Activated T-cell treated with anti-CD3 and anti-CD28 coated beads for 1 hour (primary cell): ENCODE measurements at regions not wholly inside any gene's neighbourhood (a gene's known extent, or its start where the extent isn't known, plus 50 kb on each side); places are given as distances from the start of the nearest gene placed in this dataset.

Source experiments
- DNase-seq: peaks from one replicate; pipeline ENCODE4 v3.0.0-alpha.2; 2020; ENCODE audit warnings: low read depth

DNA sequence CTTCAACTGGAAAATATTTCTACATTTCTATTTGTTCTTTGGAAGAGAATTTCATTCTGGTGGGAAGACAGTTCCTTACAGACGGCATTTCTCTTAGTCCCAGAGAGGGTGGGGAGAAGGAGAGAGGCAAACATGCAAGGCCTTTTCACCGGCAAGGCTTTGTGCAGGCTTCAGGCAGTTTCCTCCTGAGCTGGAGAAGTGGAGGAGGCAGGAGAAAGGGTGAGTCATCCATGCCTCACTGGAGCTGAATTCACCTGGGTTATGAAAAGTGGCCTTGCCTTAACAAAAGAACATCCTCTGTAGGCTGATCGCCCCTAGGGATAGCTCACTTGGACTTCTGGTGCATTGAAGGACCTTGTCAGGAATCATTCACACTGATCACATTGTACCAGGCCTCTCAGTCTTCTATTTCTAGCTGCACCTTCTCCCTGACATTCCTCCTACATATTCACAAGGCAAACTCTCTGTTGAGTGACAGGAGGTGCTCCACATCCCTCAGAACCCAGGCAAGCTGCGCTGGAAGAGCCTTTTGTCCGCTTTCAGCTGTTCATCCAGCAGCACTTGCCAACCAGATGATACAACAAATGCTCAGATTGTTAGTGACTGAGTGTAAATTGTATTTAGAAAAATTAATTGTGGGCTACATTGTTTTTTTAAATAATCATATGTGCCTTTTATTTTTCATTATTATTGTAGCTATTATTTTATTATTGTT lies 796.1 kb downstream of the DCDC2C start:
- no peak for DNase-seq

GRCh38 chr2:4501525-4501924 lies 798.1 kb downstream of the DCDC2C start:
- no peak for DNase-seq

GRCh38 chr2:4502230-4502843 lies 799.0 kb downstream of the DCDC2C start:
- DNase-seq, result no peak

GRCh38 chr2:4507661-4508060 lies 804.3 kb downstream of the DCDC2C start:
- DNase-seq, result no peak

GRCh38 chr2:4515871-4516761 lies 812.7 kb downstream of the DCDC2C start:
- DNase-seq, result no peak

DNA sequence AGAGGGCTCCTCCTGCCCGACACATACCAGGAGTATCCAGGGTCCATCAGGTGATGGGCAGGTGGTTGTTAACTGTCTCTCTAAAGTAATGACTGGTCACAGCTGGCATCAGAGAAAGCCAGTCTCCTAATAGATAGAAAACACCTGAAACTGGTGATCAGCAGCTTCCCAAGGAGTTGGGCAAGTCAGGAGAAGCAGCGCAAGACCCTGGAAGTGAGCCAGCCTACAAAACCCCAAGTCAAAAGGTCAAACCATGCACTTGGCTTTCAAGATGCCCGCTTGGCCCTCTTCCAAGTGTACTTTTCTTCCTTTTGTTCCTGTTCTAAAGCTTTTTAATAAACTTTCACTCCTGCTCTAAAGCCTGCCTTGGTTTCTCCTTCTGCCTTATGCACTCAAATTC lies 815.2 kb downstream of the DCDC2C start:
- no peak for DNase-seq

DNA sequence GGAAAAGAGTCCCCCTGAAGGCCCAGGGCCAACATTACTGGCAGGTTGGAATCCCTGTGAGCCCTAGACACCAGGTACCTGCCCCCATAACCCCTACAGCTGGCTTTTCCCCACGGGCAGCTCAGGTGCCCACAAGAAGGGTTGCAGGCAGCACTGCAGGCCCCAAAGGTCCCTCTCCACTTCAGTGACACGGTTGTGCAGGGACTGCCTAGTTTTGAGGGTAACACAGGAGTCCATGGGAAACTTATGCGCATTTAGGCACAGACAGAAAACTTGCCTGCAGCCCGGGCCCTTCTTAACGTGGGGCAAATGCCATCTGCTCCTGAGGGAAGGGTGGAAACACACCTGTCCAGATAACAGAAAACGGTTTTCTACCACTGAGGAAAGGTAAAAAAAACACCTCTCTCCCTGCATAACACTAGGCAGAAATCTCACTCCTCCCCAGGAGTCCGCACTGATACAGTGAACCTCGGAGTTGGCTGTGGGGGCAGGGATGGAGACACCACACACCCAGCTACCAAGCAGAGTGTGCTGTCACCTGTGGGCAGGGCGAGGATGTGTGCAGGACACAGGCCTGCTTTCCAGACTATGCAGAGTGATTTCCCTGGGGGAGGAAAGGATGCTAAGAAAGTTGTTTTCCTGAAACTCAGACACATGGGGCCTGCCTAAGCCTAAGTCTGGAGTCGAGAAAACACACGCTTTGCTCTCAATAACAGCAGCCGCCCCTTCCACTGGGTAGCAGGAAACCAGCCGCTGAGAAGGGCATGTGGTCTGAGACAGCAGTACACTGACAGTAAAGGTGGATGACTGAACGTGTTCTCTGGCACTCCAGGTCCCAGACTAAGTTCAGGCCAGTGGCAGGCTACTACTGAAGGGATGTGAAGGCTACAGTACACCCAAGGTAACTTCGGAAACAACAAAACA lies 819.4 kb downstream of the DCDC2C start:
- DNase-seq, result no peak

DNA sequence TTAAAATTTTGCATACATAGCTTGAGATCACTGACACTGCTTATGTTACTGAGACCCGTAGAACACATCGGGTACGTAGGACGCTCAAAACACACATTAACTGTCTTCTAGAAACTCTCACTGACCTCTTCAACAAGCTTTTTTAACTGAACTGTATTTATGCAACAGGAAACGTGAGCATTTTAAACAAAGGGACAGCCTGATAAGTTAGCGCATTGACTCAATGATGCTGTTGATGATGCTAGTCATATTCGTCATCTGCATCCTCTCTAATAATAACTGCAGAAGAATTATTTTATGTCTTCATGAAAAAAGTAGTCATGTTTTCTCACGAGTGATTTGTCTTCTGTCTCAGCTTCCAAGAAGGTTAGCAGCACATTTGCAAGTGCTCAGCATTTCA lies 824.0 kb downstream of the DCDC2C start:
- no peak for DNase-seq

DNA sequence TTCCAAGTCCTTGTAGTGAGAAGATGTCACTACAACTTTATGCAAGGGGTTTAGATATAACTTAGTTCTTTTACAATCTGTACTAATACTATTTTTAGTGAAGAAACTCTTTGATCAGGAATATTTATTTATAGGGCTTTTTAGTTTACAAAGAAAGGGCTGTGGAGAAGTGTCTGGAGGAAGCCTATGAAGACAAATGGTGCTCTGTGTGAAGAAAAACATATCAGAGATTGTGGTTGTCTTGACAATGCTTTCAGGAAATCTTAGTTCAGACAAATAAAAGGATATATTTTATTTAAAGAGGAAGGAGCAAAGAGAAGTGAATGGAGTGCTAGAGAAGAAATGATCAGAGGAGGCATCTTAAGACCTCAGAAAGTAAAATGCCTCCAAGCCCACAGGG lies 824.9 kb downstream of the DCDC2C start:
- no peak for DNase-seq

- no peak for DNase-seq
Observed at GRCh38 chr2:4528773-4529172, 825.4 kb downstream of the DCDC2C start.

GRCh38 chr2:4529738-4530137 lies 826.4 kb downstream of the DCDC2C start:
- no peak for DNase-seq

GRCh38 chr2:4530231-4530630 lies 826.9 kb downstream of the DCDC2C start:
- no peak for DNase-seq

GRCh38 chr2:4533806-4534205 lies 830.4 kb downstream of the DCDC2C start:
- DNase-seq, result no peak

GRCh38 chr2:4539121-4539520 lies 835.7 kb downstream of the DCDC2C start:
- DNase-seq, result no peak

- DNase-seq, result no peak
Observed at GRCh38 chr2:4549666-4550210, 846.4 kb downstream of the DCDC2C start.

DNA sequence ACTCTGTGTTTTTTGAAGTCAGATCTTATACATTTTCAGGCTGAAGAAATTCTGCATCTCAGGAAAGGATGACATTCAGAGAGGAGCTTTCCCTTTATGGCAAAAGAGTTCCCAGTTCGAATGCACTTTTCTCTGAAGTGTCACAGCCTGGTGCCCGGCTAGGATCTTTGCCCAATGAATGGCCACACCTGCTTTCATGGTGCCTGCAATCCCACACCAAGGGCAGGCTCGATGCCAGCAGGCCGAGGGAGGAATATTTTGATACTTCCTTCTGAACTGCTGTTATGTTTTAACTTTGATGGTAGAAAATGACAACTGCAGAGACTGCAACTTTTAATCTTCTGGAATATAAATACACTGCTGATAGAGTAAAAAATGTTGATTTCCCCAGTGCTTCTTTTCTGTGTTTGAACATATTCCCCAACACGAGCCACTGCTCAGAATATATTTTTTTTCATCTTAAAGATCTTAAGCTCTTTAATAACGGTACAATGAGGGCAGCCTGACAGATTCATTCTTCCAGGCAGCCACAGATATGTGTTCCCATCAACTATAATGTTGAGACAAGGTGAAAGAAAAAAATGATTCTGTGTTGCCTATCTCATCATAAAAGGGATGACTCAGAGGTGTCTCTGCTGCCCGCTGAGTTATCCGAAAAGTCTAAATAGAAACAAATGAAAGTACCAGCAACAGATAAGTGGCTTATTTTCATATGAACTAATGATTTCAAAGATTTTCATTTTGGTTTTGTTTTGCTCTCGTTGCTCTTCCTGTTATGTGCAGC lies 848.5 kb downstream of the DCDC2C start:
- DNase-seq, result no peak

GRCh38 chr2:4553241-4553640 lies 849.9 kb downstream of the DCDC2C start:
- DNase-seq, result no peak

DNA sequence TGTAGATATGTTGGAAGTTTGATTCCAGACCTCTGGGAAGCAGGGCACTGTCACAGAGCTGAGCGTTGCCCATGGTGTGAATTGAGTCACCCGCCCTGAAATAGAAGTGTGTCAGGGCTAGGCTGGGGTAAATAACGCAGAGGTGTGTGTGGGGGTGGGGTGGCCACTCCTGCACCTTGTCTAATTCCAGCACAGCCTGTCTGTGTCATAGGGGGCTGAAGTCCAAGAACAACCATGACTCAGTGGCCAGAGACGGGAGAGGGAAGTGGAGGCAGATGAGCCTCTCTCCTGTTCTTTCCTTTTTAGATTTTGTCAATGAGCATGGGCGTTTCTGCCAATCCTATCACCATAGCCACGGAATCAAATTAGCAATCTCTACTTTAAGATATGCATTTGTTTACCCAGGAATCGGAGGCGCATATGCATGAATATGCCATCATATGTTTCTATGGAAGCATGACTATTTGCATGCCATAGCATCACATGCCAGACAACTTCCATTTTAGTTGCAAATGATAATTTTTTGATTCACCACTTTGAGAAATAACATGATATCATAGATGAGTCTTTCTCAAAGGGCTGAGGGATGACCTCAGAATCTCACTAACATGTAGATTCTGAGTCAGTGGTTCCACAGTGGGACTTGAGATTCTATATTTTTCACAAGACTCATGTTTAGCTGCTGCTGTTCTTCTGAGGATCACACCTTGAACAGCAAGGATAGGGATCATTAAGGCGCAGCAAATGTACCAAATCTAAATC lies 852.9 kb downstream of the DCDC2C start:
- no peak for DNase-seq

- no peak for DNase-seq
Observed at GRCh38 chr2:4561196-4561595, 857.8 kb downstream of the DCDC2C start.

- DNase-seq, result no peak
Observed at GRCh38 chr2:4576075-4576474, 872.7 kb downstream of the DCDC2C start.
